ENCODE measurements at regions not wholly inside any gene's neighbourhood (a gene's known extent, or its start where the extent isn't known, plus 50 kb on each side); places are given as distances from the start of the nearest gene placed in this dataset.

- no peaks in the 10 kb centered on the region for H3K4me1 Mint-ChIP-seq
- no peak for TF ChIP-seq CTCF (conservative IDR thresholded peaks at IDR 0.05)
- H3K4me3 Mint-ChIP-seq = no peak overlapping the region
- H3K27ac Mint-ChIP-seq (ENCODE audit: unreplicated experiment) = no peak overlapping the region
- no peak for DNase-seq (ENCODE audit: low read depth, low spot score)
- H3K36me3 Mint-ChIP-seq (ENCODE audit: low read depth) = no peaks in the 10 kb centered on the region
- H3K9me3 Mint-ChIP-seq = peaks cover 3% of the 10 kb centered on the region
- H3K27me3 Mint-ChIP-seq (ENCODE audit: low read depth) = no peaks in the 10 kb centered on the region
Measured at GRCh38 chr21:14657241-14658008, 111.3 kb upstream of the SAMSN1 start.

DNA sequence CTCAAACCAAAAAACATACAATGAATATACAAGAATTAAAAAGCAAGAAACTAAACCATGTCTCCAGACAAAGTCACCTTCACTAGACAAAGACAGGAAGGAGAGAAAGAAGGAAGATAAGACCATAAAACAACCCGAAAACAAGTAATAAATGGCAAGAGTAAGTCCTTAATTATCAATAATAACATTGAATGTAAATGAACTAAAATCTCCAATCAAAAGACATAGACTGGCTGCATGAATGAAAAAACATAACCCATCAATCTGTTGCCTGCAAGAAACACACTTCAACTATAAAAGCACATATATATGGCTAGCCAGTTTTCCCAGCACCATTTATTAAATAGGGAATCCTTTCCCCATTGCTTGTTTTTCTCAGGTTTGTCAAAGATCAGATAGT is 100.8 kb upstream of the SAMSN1 start:
- H3K4me3 Mint-ChIP-seq = no peak overlapping the region
- no peaks in the 10 kb centered on the region for H3K36me3 Mint-ChIP-seq (ENCODE audit: low read depth)
- H3K9me3 Mint-ChIP-seq = peaks cover 12% of the 10 kb centered on the region
- no peaks in the 10 kb centered on the region for H3K4me1 Mint-ChIP-seq
- DNase-seq (ENCODE audit: low read depth, low spot score) = no peak
- no peaks in the 10 kb centered on the region for H3K27me3 Mint-ChIP-seq (ENCODE audit: low read depth)
- TF ChIP-seq CTCF (conservative IDR thresholded peaks at IDR 0.05) = no peak
- no peak overlapping the region for H3K27ac Mint-ChIP-seq (ENCODE audit: unreplicated experiment)

- DNase-seq (ENCODE audit: low read depth, low spot score) = no peak
- Mint-ChIP-seq H3K4me1 (no peaks in the 10 kb centered on the region), H3K36me3 (ENCODE audit: low read depth) (no peaks in the 10 kb centered on the region), H3K4me3 (no peak overlapping the region), H3K27me3 (ENCODE audit: low read depth) (no peaks in the 10 kb centered on the region), H3K27ac (ENCODE audit: unreplicated experiment) (no peak overlapping the region), H3K9me3 (peaks cover 12% of the 10 kb centered on the region)
- no peak for TF ChIP-seq CTCF (conservative IDR thresholded peaks at IDR 0.05)
Measured at GRCh38 chr21:14645702-14646101, 99.6 kb upstream of the SAMSN1 start.

GRCh38 chr21:14632359-14632758 is 86.2 kb upstream of the SAMSN1 start:
- Mint-ChIP-seq H3K36me3 (ENCODE audit: low read depth) (no peaks in the 10 kb centered on the region), H3K27me3 (ENCODE audit: low read depth) (no peaks in the 10 kb centered on the region), H3K9me3 (peaks cover 4% of the 10 kb centered on the region), H3K4me1 (peaks cover 9% of the 10 kb centered on the region), H3K27ac (ENCODE audit: unreplicated experiment) (no peak overlapping the region), H3K4me3 (no peak overlapping the region)
- DNase-seq (ENCODE audit: low read depth, low spot score) = no peak
- no peak for TF ChIP-seq CTCF (conservative IDR thresholded peaks at IDR 0.05)

GRCh38 chr21:14630556-14631069 is 84.5 kb upstream of the SAMSN1 start:
- no peak for TF ChIP-seq CTCF (conservative IDR thresholded peaks at IDR 0.05)
- Mint-ChIP-seq H3K4me3 (no peak overlapping the region), H3K27ac (ENCODE audit: unreplicated experiment) (no peak overlapping the region), H3K36me3 (ENCODE audit: low read depth) (no peaks in the 10 kb centered on the region), H3K4me1 (peaks cover 9% of the 10 kb centered on the region), H3K9me3 (peaks cover 5% of the 10 kb centered on the region), H3K27me3 (ENCODE audit: low read depth) (no peaks in the 10 kb centered on the region)
- DNase-seq (ENCODE audit: low read depth, low spot score) = no peak
